ENCODE measurements at regions not wholly inside any gene's neighbourhood (a gene's known extent, or its start where the extent isn't known, plus 50 kb on each side); places are given as distances from the start of the nearest gene placed in this dataset.

- H3K4me3 ChIP-seq (ENCODE audit: low read length) = no peak overlapping the region
- H3K9me3 ChIP-seq (ENCODE audit: control insufficient read depth, low read depth, low read length) = no peaks in the 10 kb centered on the region
- no peak overlapping the region for H3K9ac ChIP-seq (ENCODE audit: low read length)
- no peaks in the 10 kb centered on the region for H3K36me3 ChIP-seq (ENCODE audit: control insufficient read depth, low read depth, low read length)
- H3K27me3 ChIP-seq (ENCODE audit: control insufficient read depth, insufficient read depth, low read length) = no peaks in the 10 kb centered on the region
- no peak overlapping the region for H3K27ac ChIP-seq (ENCODE audit: low read length)
- no peaks in the 10 kb centered on the region for H3K4me1 ChIP-seq (ENCODE audit: control insufficient read depth, low read depth, low read length)
These were observed 1365.5 kb downstream of the FAM181B start for GRCh38 chr11:81368192-81368591.

GRCh38 chr11:81365496-81365895 lies 1368.2 kb downstream of the FAM181B start:
- no peaks in the 10 kb centered on the region for H3K27me3 ChIP-seq (ENCODE audit: control insufficient read depth, insufficient read depth, low read length)
- H3K9me3 ChIP-seq (ENCODE audit: control insufficient read depth, low read depth, low read length) = no peaks in the 10 kb centered on the region
- H3K36me3 ChIP-seq (ENCODE audit: control insufficient read depth, low read depth, low read length) = no peaks in the 10 kb centered on the region
- no peak overlapping the region for H3K27ac ChIP-seq (ENCODE audit: low read length)
- no peak overlapping the region for H3K4me3 ChIP-seq (ENCODE audit: low read length)
- no peak overlapping the region for H3K9ac ChIP-seq (ENCODE audit: low read length)
- no peaks in the 10 kb centered on the region for H3K4me1 ChIP-seq (ENCODE audit: control insufficient read depth, low read depth, low read length)

- H3K27me3 ChIP-seq (ENCODE audit: control insufficient read depth, insufficient read depth, low read length) = no peaks in the 10 kb centered on the region
- no peak overlapping the region for H3K27ac ChIP-seq (ENCODE audit: low read length)
- H3K9me3 ChIP-seq (ENCODE audit: control insufficient read depth, low read depth, low read length) = no peaks in the 10 kb centered on the region
- no peak overlapping the region for H3K4me3 ChIP-seq (ENCODE audit: low read length)
- no peak overlapping the region for H3K9ac ChIP-seq (ENCODE audit: low read length)
- no peaks in the 10 kb centered on the region for H3K36me3 ChIP-seq (ENCODE audit: control insufficient read depth, low read depth, low read length)
- H3K4me1 ChIP-seq (ENCODE audit: control insufficient read depth, low read depth, low read length) = no peaks in the 10 kb centered on the region
These were observed 1374.2 kb downstream of the FAM181B start for GRCh38 chr11:81359476-81359875.

- Histone ChIP-seq H3K27me3 (ENCODE audit: control insufficient read depth, insufficient read depth, low read length) (no peaks in the 10 kb centered on the region), H3K4me3 (ENCODE audit: low read length) (no peak overlapping the region), H3K4me1 (ENCODE audit: control insufficient read depth, low read depth, low read length) (no peaks in the 10 kb centered on the region), H3K36me3 (ENCODE audit: control insufficient read depth, low read depth, low read length) (no peaks in the 10 kb centered on the region), H3K9ac (ENCODE audit: low read length) (no peak overlapping the region), H3K9me3 (ENCODE audit: control insufficient read depth, low read depth, low read length) (no peaks in the 10 kb centered on the region), H3K27ac (ENCODE audit: low read length) (no peak overlapping the region)
These were observed 1388.1 kb downstream of the FAM181B start for GRCh38 chr11:81345609-81346008.

GRCh38 chr11:81342966-81343365 lies 1390.7 kb downstream of the FAM181B start:
- Histone ChIP-seq H3K27ac (ENCODE audit: low read length) (no peak overlapping the region), H3K27me3 (ENCODE audit: control insufficient read depth, insufficient read depth, low read length) (no peaks in the 10 kb centered on the region)

GRCh38 chr11:81340225-81340624 lies 1393.4 kb downstream of the FAM181B start:
- H3K9ac ChIP-seq (ENCODE audit: low read length) = no peak overlapping the region
- H3K27me3 ChIP-seq (ENCODE audit: control insufficient read depth, insufficient read depth, low read length) = no peaks in the 10 kb centered on the region
- H3K36me3 ChIP-seq (ENCODE audit: control insufficient read depth, low read depth, low read length) = no peaks in the 10 kb centered on the region
- no peaks in the 10 kb centered on the region for H3K9me3 ChIP-seq (ENCODE audit: control insufficient read depth, low read depth, low read length)
- H3K4me1 ChIP-seq (ENCODE audit: control insufficient read depth, low read depth, low read length) = no peaks in the 10 kb centered on the region
- H3K4me3 ChIP-seq (ENCODE audit: low read length) = no peak overlapping the region
- no peak overlapping the region for H3K27ac ChIP-seq (ENCODE audit: low read length)

More at GRCh38 chr11:81342966-81343365, 1390.7 kb downstream of the FAM181B start:
- no peaks in the 10 kb centered on the region for H3K9me3 ChIP-seq (ENCODE audit: control insufficient read depth, low read depth, low read length)
- no peaks in the 10 kb centered on the region for H3K4me1 ChIP-seq (ENCODE audit: control insufficient read depth, low read depth, low read length)
- H3K4me3 ChIP-seq (ENCODE audit: low read length) = no peak overlapping the region
- H3K9ac ChIP-seq (ENCODE audit: low read length) = no peak overlapping the region
- H3K36me3 ChIP-seq (ENCODE audit: control insufficient read depth, low read depth, low read length) = no peaks in the 10 kb centered on the region

GRCh38 chr11:81339521-81339920 lies 1394.1 kb downstream of the FAM181B start:
- Histone ChIP-seq H3K4me1 (ENCODE audit: control insufficient read depth, low read depth, low read length) (no peaks in the 10 kb centered on the region), H3K27me3 (ENCODE audit: control insufficient read depth, insufficient read depth, low read length) (no peaks in the 10 kb centered on the region), H3K27ac (ENCODE audit: low read length) (no peak overlapping the region), H3K4me3 (ENCODE audit: low read length) (no peak overlapping the region), H3K9ac (ENCODE audit: low read length) (no peak overlapping the region), H3K9me3 (ENCODE audit: control insufficient read depth, low read depth, low read length) (no peaks in the 10 kb centered on the region), H3K36me3 (ENCODE audit: control insufficient read depth, low read depth, low read length) (no peaks in the 10 kb centered on the region)

- Histone ChIP-seq H3K4me1 (ENCODE audit: control insufficient read depth, low read depth, low read length) (no peaks in the 10 kb centered on the region), H3K4me3 (ENCODE audit: low read length) (no peak overlapping the region), H3K27ac (ENCODE audit: low read length) (no peak overlapping the region), H3K9me3 (ENCODE audit: control insufficient read depth, low read depth, low read length) (no peaks in the 10 kb centered on the region), H3K9ac (ENCODE audit: low read length) (no peak overlapping the region), H3K36me3 (ENCODE audit: control insufficient read depth, low read depth, low read length) (no peaks in the 10 kb centered on the region), H3K27me3 (ENCODE audit: control insufficient read depth, insufficient read depth, low read length) (no peaks in the 10 kb centered on the region)
These were observed 1395.9 kb downstream of the FAM181B start for GRCh38 chr11:81337756-81338155.

GRCh38 chr11:81332276-81332675 lies 1401.4 kb downstream of the FAM181B start:
- H3K36me3 ChIP-seq (ENCODE audit: control insufficient read depth, low read depth, low read length) = no peaks in the 10 kb centered on the region
- H3K4me1 ChIP-seq (ENCODE audit: control insufficient read depth, low read depth, low read length) = no peaks in the 10 kb centered on the region
- H3K4me3 ChIP-seq (ENCODE audit: low read length) = no peak overlapping the region
- H3K27me3 ChIP-seq (ENCODE audit: control insufficient read depth, insufficient read depth, low read length) = no peaks in the 10 kb centered on the region
- no peak overlapping the region for H3K27ac ChIP-seq (ENCODE audit: low read length)
- H3K9ac ChIP-seq (ENCODE audit: low read length) = no peak overlapping the region
- no peaks in the 10 kb centered on the region for H3K9me3 ChIP-seq (ENCODE audit: control insufficient read depth, low read depth, low read length)

GRCh38 chr11:81331611-81332235 lies 1401.9 kb downstream of the FAM181B start:
- Histone ChIP-seq H3K27me3 (ENCODE audit: control insufficient read depth, insufficient read depth, low read length) (no peaks in the 10 kb centered on the region), H3K9ac (ENCODE audit: low read length) (no peak overlapping the region), H3K9me3 (ENCODE audit: control insufficient read depth, low read depth, low read length) (no peaks in the 10 kb centered on the region), H3K27ac (ENCODE audit: low read length) (no peak overlapping the region), H3K4me1 (ENCODE audit: control insufficient read depth, low read depth, low read length) (no peaks in the 10 kb centered on the region), H3K4me3 (ENCODE audit: low read length) (no peak overlapping the region), H3K36me3 (ENCODE audit: control insufficient read depth, low read depth, low read length) (no peaks in the 10 kb centered on the region)

- Histone ChIP-seq H3K36me3 (ENCODE audit: control insufficient read depth, low read depth, low read length) (no peaks in the 10 kb centered on the region), H3K4me1 (ENCODE audit: control insufficient read depth, low read depth, low read length) (no peaks in the 10 kb centered on the region), H3K27ac (ENCODE audit: low read length) (no peak overlapping the region), H3K9me3 (ENCODE audit: control insufficient read depth, low read depth, low read length) (no peaks in the 10 kb centered on the region), H3K27me3 (ENCODE audit: control insufficient read depth, insufficient read depth, low read length) (no peaks in the 10 kb centered on the region), H3K4me3 (ENCODE audit: low read length) (no peak overlapping the region), H3K9ac (ENCODE audit: low read length) (no peak overlapping the region)
These were observed 1402.6 kb downstream of the FAM181B start for GRCh38 chr11:81331088-81331487.

GRCh38 chr11:81303038-81303664 lies 1430.5 kb downstream of the FAM181B start:
- no peaks in the 10 kb centered on the region for H3K4me1 ChIP-seq (ENCODE audit: control insufficient read depth, low read depth, low read length)
- H3K4me3 ChIP-seq (ENCODE audit: low read length) = no peak overlapping the region
- no peak overlapping the region for H3K27ac ChIP-seq (ENCODE audit: low read length)
- H3K27me3 ChIP-seq (ENCODE audit: control insufficient read depth, insufficient read depth, low read length) = no peaks in the 10 kb centered on the region
- no peak overlapping the region for H3K9ac ChIP-seq (ENCODE audit: low read length)
- no peaks in the 10 kb centered on the region for H3K9me3 ChIP-seq (ENCODE audit: control insufficient read depth, low read depth, low read length)
- H3K36me3 ChIP-seq (ENCODE audit: control insufficient read depth, low read depth, low read length) = no peaks in the 10 kb centered on the region
